Panc1 (cell line): ENCODE measurements at regions not wholly inside any gene's neighbourhood (a gene's known extent, or its start where the extent isn't known, plus 50 kb on each side); places are given as distances from the start of the nearest gene placed in this dataset.

Experiments
- ATAC-seq: fragments of 200-7000 bp; cut with Tn5 transposase; 2 replicates; pipeline ENCODE4 v1.9.1; 2020; ENCODE audit warnings: mild to moderate bottlenecking, moderate library complexity
- BruUV-seq: library from RNA; stranded (reverse); fragments of 400-500 nt; replicated peaks from 2 replicates; lab custom pipeline; 2021; lab: Mats Ljungman, UMichigan
- CTCF ChIA-PET: fragments of 300-600 bp; sonication (Branson Sonifier 250); formaldehyde crosslinking; loops from one replicate; lab custom pipeline; 2022; ENCODE audit warnings: antibody characterized with exemption; lab: Charles Lee
- POLR2A ChIA-PET: fragments of 300-600 bp; sonication (Branson Sonifier 250); formaldehyde crosslinking; loops from one replicate; lab custom pipeline; 2022; ENCODE audit warnings: antibody characterized with exemption; lab: Charles Lee
- DNase-seq: peaks from one replicate; pipeline ENCODE4 v3.0.0-alpha.2; 2010; ENCODE audit warnings: low read depth, low spot score
- H3K27ac ChIP-seq: 2 replicates; pipeline ENCODE4 v1.5.1; 2011; ENCODE audit warnings: mild to moderate bottlenecking, low read length, inconsistent platforms
- H3K27me3 ChIP-seq: fragments of 200-500 bp; sonication (Bioruptor generic); 2 replicates; pipeline ENCODE4 v1.6.0; 2014; ENCODE audit warnings: low read length, inconsistent platforms; ENCODE audit not compliant: control insufficient read depth, insufficient read depth
- H3K36me3 ChIP-seq: fragments of 200-500 bp; sonication (Bioruptor generic); 2 replicates; pipeline ENCODE4 v1.5.1; 2014; ENCODE audit warnings: inconsistent platforms, mild to moderate bottlenecking, low read length, moderate library complexity; ENCODE audit not compliant: control insufficient read depth, insufficient read depth
- H3K4me1 ChIP-seq: 2 replicates; pipeline ENCODE4 v1.5.1; 2011; ENCODE audit warnings: inconsistent platforms, mild to moderate bottlenecking, low read length, moderate library complexity; ENCODE audit not compliant: control insufficient read depth, insufficient read depth
- H3K4me3 ChIP-seq, 2 experiments: 2 replicates each; pipeline ENCODE4 v1.5.1; 2011 to 2012; ENCODE audit warnings: low read depth in 2 of 2, low read length in 2 of 2, mild to moderate bottlenecking in 2 of 2, inconsistent platforms in 1 of 2, moderate library complexity in 1 of 2
- H3K9me3 ChIP-seq: fragments of 200-500 bp; sonication (Bioruptor generic); 2 replicates; pipeline ENCODE4 v1.5.1; 2014; ENCODE audit warnings: low read depth, mild to moderate bottlenecking, inconsistent platforms, low read length, moderate library complexity; ENCODE audit not compliant: control insufficient read depth, insufficient read depth
- CTCF ChIP-seq: fragments of 450-650 bp; IDR thresholded peaks from 2 replicates; pipeline ENCODE4 v1.5.1; 2017; ENCODE audit warnings: mild to moderate bottlenecking
- POLR2AphosphoS5 ChIP-seq: IDR thresholded peaks from 2 replicates; pipeline ENCODE4 v1.6.1; 2012; ENCODE audit warnings: mild to moderate bottlenecking, low read depth, low read length, moderate library complexity
- SIN3A ChIP-seq: IDR thresholded peaks from 2 replicates; pipeline ENCODE4 v1.6.1; 2012; ENCODE audit warnings: low read depth, mild to moderate bottlenecking, low read length, moderate library complexity, borderline replicate concordance; ENCODE audit not compliant: insufficient read depth
- TCF7L2 ChIP-seq: IDR thresholded peaks from 2 replicates; pipeline ENCODE4 v1.6.1; 2011; ENCODE audit warnings: mild to moderate bottlenecking, low read depth, low read length, inconsistent platforms
- in situ Hi-C: cut with HindIII; loops from 2 replicates; pipeline ENCODE4 v1.10.0; 2016; ENCODE audit warnings: low sequenced_read_pairs, low pct_unique_long_range_greater_than_20kb
- intact Hi-C: fragments of 100-400 bp; cut with micrococcal nuclease; formaldehyde crosslinking; loops from one replicate; pipeline ENCODE4 v1.10.0; 2022; ENCODE audit not compliant: unreplicated experiment
- TF ChIP-seq, protein P1 (sequence below), 2 experiments: IDR thresholded peaks; 2 replicates each; pipeline ENCODE4 v1.6.1; 2011 to 2012; ENCODE audit warnings: low read depth in 2 of 2, control low read depth in 1 of 2, low read length in 1 of 2, mild to moderate bottlenecking in 1 of 2, moderate library complexity in 1 of 2; ENCODE audit not compliant: insufficient read depth in 1 of 2

DNA sequence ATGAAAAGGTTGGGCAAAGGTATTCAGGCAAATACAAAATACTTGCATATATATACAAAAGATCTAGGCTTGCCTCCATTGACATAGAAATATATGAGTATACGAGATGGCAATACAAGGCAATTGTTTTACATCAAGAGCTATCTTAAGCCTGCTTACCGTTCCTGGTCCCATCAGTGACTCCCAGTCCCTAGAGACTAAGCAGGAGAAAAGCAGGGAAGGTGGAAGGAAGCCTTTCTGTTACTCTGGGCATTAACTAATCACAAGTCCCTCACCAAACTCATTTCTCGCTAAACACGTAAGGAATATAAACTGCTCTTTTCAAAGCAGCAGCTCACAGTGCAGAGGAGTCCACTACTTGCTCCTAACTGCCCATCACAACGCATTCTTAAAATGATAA is 125.2 kb downstream of the ZNF608 start:
- DNase-seq (no peak), ATAC-seq (peak; percentile 58; the same call in 1 of the 2 replicates)
- H3K4me3 ChIP-seq: no peak overlapping the region
- no TSS peak for BruUV-seq
- H3K27me3 ChIP-seq: no peaks in the 10 kb centered on the region
- in situ Hi-C loops (no loop called here), intact Hi-C loops (no loop called here)
- H3K4me1 ChIP-seq: peaks cover 6% of the 10 kb centered on the region; the same call in 1 of the 2 replicates
- ChIA-PET CTCF (no interaction called here), POLR2A (no interaction called here)
- peaks cover 4% of the 10 kb centered on the region; the same call in 1 of the 2 replicates for H3K9me3 ChIP-seq
- TF ChIP-seq, protein P1, sequence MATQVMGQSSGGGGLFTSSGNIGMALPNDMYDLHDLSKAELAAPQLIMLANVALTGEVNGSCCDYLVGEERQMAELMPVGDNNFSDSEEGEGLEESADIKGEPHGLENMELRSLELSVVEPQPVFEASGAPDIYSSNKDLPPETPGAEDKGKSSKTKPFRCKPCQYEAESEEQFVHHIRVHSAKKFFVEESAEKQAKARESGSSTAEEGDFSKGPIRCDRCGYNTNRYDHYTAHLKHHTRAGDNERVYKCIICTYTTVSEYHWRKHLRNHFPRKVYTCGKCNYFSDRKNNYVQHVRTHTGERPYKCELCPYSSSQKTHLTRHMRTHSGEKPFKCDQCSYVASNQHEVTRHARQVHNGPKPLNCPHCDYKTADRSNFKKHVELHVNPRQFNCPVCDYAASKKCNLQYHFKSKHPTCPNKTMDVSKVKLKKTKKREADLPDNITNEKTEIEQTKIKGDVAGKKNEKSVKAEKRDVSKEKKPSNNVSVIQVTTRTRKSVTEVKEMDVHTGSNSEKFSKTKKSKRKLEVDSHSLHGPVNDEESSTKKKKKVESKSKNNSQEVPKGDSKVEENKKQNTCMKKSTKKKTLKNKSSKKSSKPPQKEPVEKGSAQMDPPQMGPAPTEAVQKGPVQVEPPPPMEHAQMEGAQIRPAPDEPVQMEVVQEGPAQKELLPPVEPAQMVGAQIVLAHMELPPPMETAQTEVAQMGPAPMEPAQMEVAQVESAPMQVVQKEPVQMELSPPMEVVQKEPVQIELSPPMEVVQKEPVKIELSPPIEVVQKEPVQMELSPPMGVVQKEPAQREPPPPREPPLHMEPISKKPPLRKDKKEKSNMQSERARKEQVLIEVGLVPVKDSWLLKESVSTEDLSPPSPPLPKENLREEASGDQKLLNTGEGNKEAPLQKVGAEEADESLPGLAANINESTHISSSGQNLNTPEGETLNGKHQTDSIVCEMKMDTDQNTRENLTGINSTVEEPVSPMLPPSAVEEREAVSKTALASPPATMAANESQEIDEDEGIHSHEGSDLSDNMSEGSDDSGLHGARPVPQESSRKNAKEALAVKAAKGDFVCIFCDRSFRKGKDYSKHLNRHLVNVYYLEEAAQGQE (IDR thresholded peaks at IDR 0.05; ENCODE audit: insufficient read depth in 1 of 2, low read depth in 2 of 2, low read length in 1 of 2): no peak
- TF ChIP-seq CTCF: no peak
- TF ChIP-seq SIN3A: no peak
- TF ChIP-seq TCF7L2: no peak
- no peak for TF ChIP-seq POLR2AphosphoS5
- H3K27ac ChIP-seq: peak overlapping the region; percentile 67; the same call in 1 of the 2 replicates
- no peaks in the 10 kb centered on the region for H3K36me3 ChIP-seq

DNA sequence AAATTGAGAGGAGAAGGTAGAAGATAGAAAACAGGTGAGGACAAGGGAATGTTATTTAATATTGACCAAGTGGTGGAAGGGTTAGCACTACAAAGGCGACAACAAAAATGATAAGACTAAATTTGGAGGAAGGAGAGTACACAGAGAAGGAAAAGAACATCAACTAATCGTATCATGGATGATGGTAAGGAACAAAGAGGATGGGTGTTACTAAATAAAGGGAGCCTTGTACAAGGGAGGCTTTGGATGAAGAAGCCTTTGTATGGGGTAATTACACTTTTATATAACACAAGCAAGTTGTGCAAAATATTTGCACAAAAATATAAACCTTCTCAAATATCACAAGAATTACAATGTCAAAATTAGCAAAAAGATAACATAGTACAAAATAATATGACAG is 125.7 kb downstream of the ZNF608 start:
- DNase-seq (no peak), ATAC-seq (no peak)
- ChIA-PET POLR2A (no interaction called here), CTCF (no interaction called here)
- TF ChIP-seq CTCF (no peak), SIN3A (no peak), POLR2AphosphoS5 (no peak), TCF7L2 (no peak)
- TF ChIP-seq, protein P1 (IDR thresholded peaks at IDR 0.05; ENCODE audit: insufficient read depth in 1 of 2, low read depth in 2 of 2, low read length in 1 of 2): no peak
- Histone ChIP-seq H3K36me3 (no peaks in the 10 kb centered on the region), H3K27me3 (no peaks in the 10 kb centered on the region), H3K27ac (peak overlapping the region; percentile 65; the same call in 1 of the 2 replicates), H3K9me3 (peaks cover 4% of the 10 kb centered on the region; the same call in 1 of the 2 replicates), H3K4me1 (peaks cover 6% of the 10 kb centered on the region; the same call in 1 of the 2 replicates), H3K4me3 (no peak overlapping the region)
- no TSS peak for BruUV-seq
- in situ Hi-C loops: no loop called here
- intact Hi-C loops: no loop called here
